IMR-90 (cell line): ENCODE measurements at regions not wholly inside any gene's neighbourhood (a gene's known extent, or its start where the extent isn't known, plus 50 kb on each side); places are given as distances from the start of the nearest gene placed in this dataset.

Experiments used
- ATAC-seq: fragments of 200-7000 bp; cut with Tn5 transposase; 2 replicates; pipeline ENCODE4 v1.9.1; 2020; ENCODE audit warnings: low read depth, mild to moderate bottlenecking, moderate library complexity
- BruUV-seq: library from RNA; stranded (reverse); fragments of 400-500 nt; replicated peaks from 2 replicates; lab custom pipeline; 2021; lab: Mats Ljungman, UMichigan
- CTCF ChIA-PET: fragments of 300-600 bp; formaldehyde crosslinking; extraction: SDS; loops from one replicate; lab custom pipeline; 2021; ENCODE audit warnings: antibody characterized with exemption; lab: Yijun Ruan, JAX
- POLR2A ChIA-PET: fragments of 300-600 bp; sonication (Branson Sonifier 250); formaldehyde crosslinking; loops from one replicate; lab custom pipeline; 2022; ENCODE audit warnings: antibody characterized with exemption; ENCODE audit not compliant: unreplicated experiment; lab: Charles Lee
- DNase-seq: peaks from one replicate; pipeline ENCODE4 v3.0.0; 2013
- H2AFZ ChIP-seq: replicated peaks from 2 replicates; pipeline ENCODE3; 2013; ENCODE audit warnings: low read length, mild to moderate bottlenecking; ENCODE audit not compliant: poor library complexity
- H2AK5ac ChIP-seq: 2 replicates; pipeline ENCODE4 v1.6.1; 2013; ENCODE audit warnings: low read depth, low read length, inconsistent platforms
- H2AK9ac ChIP-seq: replicated peaks from 2 replicates; pipeline ENCODE3; 2013; ENCODE audit warnings: mild to moderate bottlenecking, low read depth, low read length, moderate library complexity; ENCODE audit not compliant: poor library complexity
- H2BK120ac ChIP-seq: 2 replicates; pipeline ENCODE4 v1.6.1; 2013; ENCODE audit warnings: low read depth, low read length, inconsistent platforms
- H2BK15ac ChIP-seq: 3 replicates; pipeline ENCODE4 v1.6.1; 2013; ENCODE audit warnings: low read depth, low read length, inconsistent platforms
- H2BK20ac ChIP-seq: 2 replicates; pipeline ENCODE4 v1.6.1; 2013; ENCODE audit warnings: low read depth, mild to moderate bottlenecking, inconsistent platforms, low read length, moderate library complexity
- H2BK5ac ChIP-seq: 2 replicates; pipeline ENCODE4 v1.6.1; 2013; ENCODE audit warnings: mild to moderate bottlenecking, low read depth, low read length, inconsistent platforms; ENCODE audit not compliant: poor library complexity, severe bottlenecking
- H3K14ac ChIP-seq: replicated peaks from 2 replicates; pipeline ENCODE4 v1.6.1; 2013; ENCODE audit warnings: low read depth, low read length, inconsistent platforms
- H3K18ac ChIP-seq: 2 replicates; pipeline ENCODE4 v1.6.1; 2013; ENCODE audit warnings: low read depth, low read length, control low read depth
- H3K23ac ChIP-seq: 2 replicates; pipeline ENCODE4 v1.6.1; 2013; ENCODE audit warnings: low read depth, low read length, inconsistent platforms
- H3K27ac ChIP-seq: 2 replicates; pipeline ENCODE4 v1.5.1; 2013; ENCODE audit warnings: mild to moderate bottlenecking, control low read depth, low read length; ENCODE audit not compliant: insufficient read depth
- H3K27me3 ChIP-seq: 2 replicates; pipeline ENCODE4 v1.6.1; 2013; ENCODE audit warnings: low read length; ENCODE audit not compliant: control insufficient read depth, insufficient read depth
- H3K36me3 ChIP-seq: 2 replicates; pipeline ENCODE4 v1.6.1; 2013; ENCODE audit warnings: low read length, mixed read lengths; ENCODE audit not compliant: control insufficient read depth, insufficient read depth
- H3K4ac ChIP-seq: 2 replicates; pipeline ENCODE4 v1.6.1; 2013; ENCODE audit warnings: low read depth, low read length, inconsistent platforms
- H3K4me1 ChIP-seq: 2 replicates; pipeline ENCODE4 v1.6.1; 2013; ENCODE audit warnings: low read length, mixed read lengths; ENCODE audit not compliant: control insufficient read depth, insufficient read depth
- H3K4me2 ChIP-seq: 2 replicates; pipeline ENCODE4 v1.6.1; 2013; ENCODE audit warnings: low read depth, mild to moderate bottlenecking, control low read depth, low read length, moderate library complexity
- H3K4me3 ChIP-seq: 2 replicates; pipeline ENCODE4 v1.5.1; 2013; ENCODE audit warnings: low read depth, mild to moderate bottlenecking, control low read depth, low read length, moderate library complexity; ENCODE audit not compliant: insufficient read depth
- H3K56ac ChIP-seq: 2 replicates; pipeline ENCODE4 v1.6.1; 2013; ENCODE audit warnings: low read length, inconsistent platforms; ENCODE audit not compliant: insufficient read depth; ENCODE audit errors: extremely low read depth
- H3K79me1 ChIP-seq, 2 experiments: 2 replicates each; pipeline ENCODE4 v1.6.1; 2013; ENCODE audit warnings: low read length in 2 of 2, inconsistent platforms in 1 of 2, low read depth in 1 of 2
- H3K9ac ChIP-seq: 2 replicates; pipeline ENCODE4 v1.6.1; 2013; ENCODE audit warnings: low read depth, low read length, control low read depth
- H3K9me1 ChIP-seq: 2 replicates; pipeline ENCODE4 v1.6.1; 2013; ENCODE audit warnings: low read length, inconsistent platforms; ENCODE audit not compliant: insufficient read depth
- H3K9me3 ChIP-seq: 2 replicates; pipeline ENCODE4 v1.6.1; 2013; ENCODE audit warnings: low read length; ENCODE audit not compliant: control insufficient read depth, insufficient read depth
- H4K20me1 ChIP-seq: 2 replicates; pipeline ENCODE4 v1.6.1; 2013; ENCODE audit warnings: low read length, inconsistent platforms; ENCODE audit not compliant: insufficient read depth
- H4K5ac ChIP-seq: 2 replicates; pipeline ENCODE4 v1.6.1; 2013; ENCODE audit warnings: mild to moderate bottlenecking, low read depth, low read length, control low read depth
- H4K8ac ChIP-seq, 2 experiments: 2 replicates each; pipeline ENCODE4 v1.6.1; 2013; ENCODE audit warnings: low read depth in 2 of 2, low read length in 2 of 2, control low read depth in 1 of 2, inconsistent platforms in 1 of 2
- H4K91ac ChIP-seq: 2 replicates; pipeline ENCODE4 v1.6.1; 2013; ENCODE audit warnings: low read depth, low read length, inconsistent platforms; ENCODE audit not compliant: insufficient read depth
- BHLHE40 ChIP-seq: fragments of 150-350 bp; IDR thresholded peaks from 2 replicates; pipeline ENCODE4 v1.6.1; 2016; ENCODE audit warnings: mild to moderate bottlenecking, low read depth, low read length
- CEBPB ChIP-seq: IDR thresholded peaks from 2 replicates; pipeline ENCODE4 v1.6.1; 2012; ENCODE audit warnings: low read depth, low read length, improper control_type of control experiment
- CHD1 ChIP-seq: IDR thresholded peaks from 2 replicates; pipeline ENCODE4 v1.6.1; 2012; ENCODE audit warnings: low read depth, low read length, improper control_type of control experiment
- ELK1 ChIP-seq: fragments of 150-350 bp; IDR thresholded peaks from 2 replicates; pipeline ENCODE4 v1.6.1; 2016; ENCODE audit warnings: low read depth, mild to moderate bottlenecking, low read length, moderate library complexity, borderline replicate concordance
- MXI1 ChIP-seq: IDR thresholded peaks from 2 replicates; pipeline ENCODE4 v1.6.1; 2012; ENCODE audit warnings: low read depth, mild to moderate bottlenecking, low read length, moderate library complexity, borderline replicate concordance
- WGBS, 2 experiments: methylation state at CpG; one replicate each; pipeline versions ENCODE4 v1.1.5 to v1.1.7; 2013; ENCODE audit warnings: missing lambda C conversion rate in 2 of 2; ENCODE audit not compliant: insufficient read length in 1 of 2; ENCODE audit errors: extremely low coverage in 2 of 2; 5-methylcytosine and 5-hydroxymethylcytosine counted together
- dilution Hi-C: fragments of 300-500 bp; cut with HindIII; formaldehyde crosslinking; loops from one replicate; pipeline ENCODE4 v1.14.3; 2018; ENCODE audit warnings: low sequenced_read_pairs; ENCODE audit not compliant: unreplicated experiment
- in situ Hi-C: fragments of 300-500 bp; cut with MboI; formaldehyde crosslinking; loops from 3 replicates; pipeline ENCODE4 v1.14.3; 2019; ENCODE audit warnings: low sequenced_read_pairs, inconsistent platforms, mixed read lengths
- intact Hi-C: fragments of 100-400 bp; cut with micrococcal nuclease; formaldehyde crosslinking; loops from 2 replicates; pipeline ENCODE4 v1.10.0; 2022

- peak overlapping the region; percentile 8; the same call in 1 of the 2 replicates for H3K4me2 ChIP-seq
- ChIA-PET CTCF (no interaction called here), POLR2A (no interaction called here)
These were observed 87.3 kb upstream of the KAZN start for GRCh38 chr1:14511166-14511680.

More at GRCh38 chr1:14511166-14511680, 87.3 kb upstream of the KAZN start:
- H3K18ac ChIP-seq = peak overlapping the region; percentile 50
- no peaks in the 10 kb centered on the region for H3K27me3 ChIP-seq
- peak overlapping the region; percentile 46; the same call in 1 of the 2 replicates for H3K27ac ChIP-seq
- no peak overlapping the region for H2BK15ac ChIP-seq
- H3K9me1 ChIP-seq = no peaks in the 10 kb centered on the region
- H4K91ac ChIP-seq = no peak overlapping the region; the same call in 1 of the 2 replicates
- H2AK9ac ChIP-seq = no peak overlapping the region
- H3K56ac ChIP-seq = no peak overlapping the region
- H4K5ac ChIP-seq = no peak overlapping the region; the same call in 1 of the 2 replicates
- H2BK20ac ChIP-seq = no peak overlapping the region
- H3K23ac ChIP-seq = no peak overlapping the region
- TF ChIP-seq CEBPB (no peak), CHD1 (no peak), ELK1 (no peak), BHLHE40 (no peak), MXI1 (no peak)
- peaks cover 7% of the 10 kb centered on the region; the same call in 1 of the 2 replicates for H3K4me1 ChIP-seq
- BruUV-seq = no TSS peak
- no peaks in the 10 kb centered on the region for H3K79me1 ChIP-seq
- no peak overlapping the region for H4K8ac ChIP-seq
- H2AK5ac ChIP-seq = no peak overlapping the region
- ATAC-seq (peak; percentile 36), DNase-seq (no peak)
- no CpG with 5 or more reads among the region's 2 CpGs for WGBS, 2 experiments
- no peaks in the 10 kb centered on the region for H3K9me3 ChIP-seq
- no peaks in the 10 kb centered on the region for H3K36me3 ChIP-seq
- H2BK5ac ChIP-seq = peak overlapping the region; percentile 27
- H3K14ac ChIP-seq = no peak overlapping the region
- H2BK120ac ChIP-seq = no peak overlapping the region; the same call in 1 of the 2 replicates
- H3K4ac ChIP-seq = no peak overlapping the region
- dilution Hi-C loops = no loop called here
- H4K20me1 ChIP-seq = no peaks in the 10 kb centered on the region
- H3K4me3 ChIP-seq = no peak overlapping the region
- in situ Hi-C loops = no loop called here
- intact Hi-C loops = loop anchor here (10.0 kb wide), 1 partner anchor 534 kb away; no protein-coding TSS in a partner anchor
- H2AFZ ChIP-seq = no peak overlapping the region
- no peak overlapping the region for H3K9ac ChIP-seq
